EL (cell line): ENCODE measurements at regions not wholly inside any gene's neighbourhood (a gene's known extent, or its start where the extent isn't known, plus 50 kb on each side); places are given as distances from the start of the nearest gene placed in this dataset.

Source experiments
- DNase-seq: peaks from one replicate; pipeline ENCODE4 v3.0.0-alpha.2; 2016

DNA sequence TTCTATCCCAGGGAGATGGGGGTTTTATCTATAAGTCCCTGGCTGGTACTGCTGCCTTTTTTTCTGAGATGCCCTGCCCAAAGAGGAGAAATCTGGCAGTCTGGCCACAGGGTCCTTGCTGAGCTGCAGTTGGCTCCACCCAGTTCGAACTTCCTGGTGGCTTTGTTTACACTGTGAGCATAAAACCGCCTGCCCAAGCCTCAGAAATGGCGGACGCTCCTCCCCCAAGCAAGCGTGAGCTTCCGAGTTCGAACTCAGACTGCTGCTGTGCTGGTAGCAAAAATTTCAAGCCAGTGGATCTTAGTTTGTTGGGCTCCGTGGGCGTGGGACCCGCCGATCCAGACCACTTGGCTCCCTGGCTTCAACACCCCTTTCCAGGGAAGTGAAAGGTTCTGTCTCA is 126.8 kb upstream of the SUCLG2 start:
- DNase-seq, result no peak

DNA sequence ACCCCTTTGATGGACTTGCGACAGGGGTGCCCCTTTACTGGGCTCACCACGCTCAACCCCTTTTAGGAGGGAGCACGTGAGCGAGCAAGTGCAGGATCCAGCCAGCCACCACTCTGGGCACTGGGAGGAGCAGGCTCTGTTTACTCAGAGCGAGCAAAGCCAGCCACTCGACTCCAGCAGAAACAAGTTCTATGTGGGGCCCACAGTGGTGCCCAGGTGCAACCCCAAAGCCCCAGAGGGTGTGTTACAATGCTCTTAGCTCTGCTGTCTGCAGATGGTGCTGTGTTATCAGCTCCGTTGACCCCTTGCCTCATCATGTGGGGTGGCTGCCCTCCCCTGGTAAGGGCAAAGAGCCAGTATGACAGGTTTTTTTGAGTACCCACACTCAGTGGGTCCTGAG is 120.3 kb upstream of the SUCLG2 start:
- no peak for DNase-seq

DNA sequence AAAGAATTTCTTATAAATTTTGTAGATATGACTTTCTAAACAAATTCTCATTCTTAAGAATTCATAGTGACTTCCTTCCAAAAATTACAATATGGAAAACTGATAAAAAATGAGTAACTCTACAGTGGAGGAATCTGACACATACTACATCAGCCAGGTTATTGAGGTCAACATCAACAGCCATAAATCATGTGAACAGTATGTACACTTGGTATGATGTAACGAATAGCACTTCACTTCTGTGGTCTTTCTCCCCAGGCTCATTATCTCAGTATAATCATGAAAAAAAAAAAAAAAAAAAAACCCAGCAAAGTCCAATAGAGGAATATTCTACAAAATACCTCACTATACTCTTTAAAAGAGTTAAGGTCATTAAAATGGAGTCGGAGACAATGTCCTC is 111.2 kb upstream of the SUCLG2 start:
- peak; percentile 57 for DNase-seq

DNA sequence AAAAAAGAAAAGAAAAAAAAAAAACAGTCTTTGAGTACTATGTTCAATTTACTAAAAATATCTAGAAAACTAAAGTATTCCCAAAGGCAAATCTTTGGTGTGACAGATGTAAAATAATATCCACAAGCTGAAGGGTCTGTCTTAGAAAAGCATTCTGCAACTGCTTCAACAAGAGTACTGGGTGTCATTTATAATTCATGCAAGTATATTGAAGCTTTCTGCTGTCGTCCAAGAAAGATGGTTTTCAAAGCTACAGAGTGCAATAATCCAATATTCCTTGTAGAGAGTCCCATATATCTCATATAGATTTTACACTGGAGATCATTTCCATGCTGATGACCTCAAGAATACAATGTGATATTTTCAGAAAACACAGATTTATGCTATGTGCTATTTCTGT is 90.9 kb upstream of the SUCLG2 start:
- no peak for DNase-seq

DNA sequence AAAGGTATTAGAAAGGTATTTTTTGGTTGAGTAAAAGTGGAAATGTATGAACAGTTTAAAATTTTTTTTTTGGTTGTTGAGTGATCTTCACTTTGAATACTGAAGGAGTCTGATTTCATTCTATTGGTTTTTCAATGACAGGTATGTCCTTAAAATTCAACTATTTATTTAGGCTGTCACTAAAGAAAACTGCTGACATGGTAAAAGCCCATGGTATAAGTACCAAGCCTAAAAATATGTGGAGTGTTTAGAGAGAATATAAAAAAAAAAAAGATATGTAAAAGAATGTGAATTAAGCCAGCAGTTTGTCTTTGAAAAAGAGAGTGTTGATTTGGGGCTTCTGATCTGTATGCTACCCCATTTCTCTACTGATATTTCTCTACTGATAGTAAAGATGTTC is 90.3 kb upstream of the SUCLG2 start:
- no peak for DNase-seq

DNA sequence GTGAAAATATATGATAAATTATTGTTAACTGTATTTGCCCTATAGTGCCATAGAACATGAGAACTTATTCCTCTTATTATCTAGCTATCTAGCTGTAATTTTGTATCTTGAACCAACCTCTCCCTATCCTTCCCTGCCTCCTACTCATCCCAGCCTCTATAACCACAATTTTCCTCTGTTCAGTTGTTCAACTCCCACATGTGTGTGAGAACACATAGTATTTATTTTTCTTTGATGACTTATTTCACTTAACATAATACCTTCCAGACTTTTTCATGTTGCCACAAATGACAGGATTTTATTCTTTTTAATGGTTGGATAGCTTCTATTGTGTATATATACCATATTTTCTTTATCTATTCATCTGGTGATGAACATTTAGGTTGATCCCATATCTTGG is 85.4 kb upstream of the SUCLG2 start:
- DNase-seq, result peak; percentile 28

DNA sequence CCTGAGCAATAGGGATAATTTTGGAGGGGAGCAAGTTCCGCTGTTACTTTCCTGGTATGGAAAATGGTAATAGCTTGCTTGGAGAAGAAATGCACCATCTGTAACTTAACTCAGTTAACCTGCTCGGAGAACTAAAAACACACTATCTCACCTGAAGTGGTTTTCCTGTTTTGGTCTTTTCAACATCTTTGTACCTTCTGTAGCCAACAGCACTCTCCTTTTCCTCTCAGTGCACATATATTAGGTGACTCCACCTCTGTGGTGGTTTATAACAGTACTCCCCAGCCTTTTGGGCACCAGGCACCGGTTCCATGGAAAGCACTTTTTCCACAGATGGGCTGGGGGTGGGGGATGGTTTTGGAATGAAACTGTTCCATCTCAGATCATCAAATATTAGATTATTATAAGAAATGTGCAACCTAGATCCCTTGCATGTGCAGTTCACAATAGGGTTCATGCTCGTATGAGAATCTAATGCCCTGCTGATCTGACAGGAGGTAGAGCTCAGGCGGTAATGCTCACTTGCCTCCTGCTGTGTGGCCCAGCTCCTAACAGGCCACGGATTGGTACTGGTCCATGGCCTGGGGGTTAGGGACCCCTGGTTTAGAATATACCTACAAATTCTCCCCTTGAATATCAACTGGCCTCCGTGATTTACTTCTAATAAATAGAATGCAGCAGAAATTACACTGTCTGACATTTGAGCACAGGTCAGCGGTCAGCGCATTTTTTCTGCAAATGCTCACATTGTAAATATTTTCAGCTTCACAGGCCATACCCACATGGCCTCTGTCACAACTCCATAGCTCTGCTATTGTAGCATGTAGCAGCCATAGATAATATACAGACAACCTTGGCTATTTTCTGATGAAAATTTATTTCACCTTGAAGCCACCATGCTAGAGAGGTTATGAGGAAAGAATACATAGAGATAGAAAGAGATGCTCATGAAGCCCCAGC is 83.8 kb upstream of the SUCLG2 start:
- no peak for DNase-seq

DNA sequence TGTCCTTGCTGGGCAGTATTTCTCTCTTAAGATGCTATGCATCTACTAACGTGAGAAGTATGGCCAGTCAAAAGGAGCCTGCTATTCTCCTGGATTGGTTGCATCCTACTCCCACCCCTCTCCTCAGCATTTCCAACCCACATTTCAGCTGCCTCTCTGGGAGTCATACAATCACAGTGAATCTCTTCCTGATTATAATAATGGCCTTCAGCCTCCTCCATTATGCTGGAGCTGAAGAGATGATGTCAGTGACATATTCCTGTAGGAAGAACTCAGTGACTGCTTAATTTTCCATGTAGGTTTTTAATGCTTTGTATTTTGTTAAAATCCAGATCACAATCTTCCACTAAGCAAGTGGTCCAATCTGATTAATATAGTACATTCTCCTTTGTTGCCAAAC is 82.7 kb upstream of the SUCLG2 start:
- no peak for DNase-seq

DNA sequence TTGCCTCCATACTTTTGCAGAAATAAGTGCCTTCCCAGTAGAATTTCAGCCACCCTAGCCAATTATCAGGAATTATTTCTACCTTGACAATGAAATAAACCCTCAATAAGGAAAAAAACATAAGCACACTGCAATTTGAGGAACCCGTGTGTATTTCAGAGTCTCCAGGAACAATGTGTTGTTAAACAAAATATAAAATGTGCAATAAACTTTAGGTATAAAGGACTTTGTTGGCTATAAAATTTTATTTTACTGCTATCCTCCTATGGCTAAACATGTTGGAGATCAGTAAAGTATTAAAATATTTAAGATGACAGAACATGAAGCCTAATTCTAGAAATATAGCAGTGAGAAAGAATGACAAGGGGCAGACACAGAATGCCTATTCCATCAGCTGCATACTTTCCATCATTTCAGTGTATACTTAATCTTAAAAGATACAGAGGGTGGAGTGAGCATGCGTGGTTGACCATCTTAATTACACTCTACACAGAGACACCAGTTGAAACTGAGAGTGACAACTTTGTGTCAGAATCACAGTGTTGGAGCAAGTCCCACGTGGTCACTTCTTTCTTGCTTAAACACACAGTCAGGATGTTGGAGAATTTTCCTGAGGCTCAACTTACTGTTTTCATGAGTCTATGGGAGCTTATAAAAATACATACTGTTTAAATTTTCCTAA is 79.0 kb upstream of the SUCLG2 start:
- no peak for DNase-seq

DNA sequence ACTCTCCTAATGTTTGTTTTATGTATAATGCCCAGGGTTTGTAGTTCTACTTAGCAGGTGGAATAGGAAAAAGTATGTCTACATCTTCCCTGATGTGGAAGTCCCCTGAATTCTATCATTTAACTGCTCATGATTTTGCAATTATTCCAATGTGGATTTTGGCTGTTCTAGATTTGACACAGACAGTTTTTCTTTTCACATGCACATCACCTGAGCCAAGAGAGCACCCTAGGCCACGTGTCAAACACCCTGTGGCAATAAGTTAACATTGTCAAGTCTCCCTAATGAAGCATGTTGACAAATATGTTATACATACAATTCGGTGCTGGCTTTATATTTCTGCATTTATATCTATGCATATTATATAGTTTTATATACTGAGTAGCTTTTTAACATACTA is 70.0 kb upstream of the SUCLG2 start:
- no peak for DNase-seq

DNA sequence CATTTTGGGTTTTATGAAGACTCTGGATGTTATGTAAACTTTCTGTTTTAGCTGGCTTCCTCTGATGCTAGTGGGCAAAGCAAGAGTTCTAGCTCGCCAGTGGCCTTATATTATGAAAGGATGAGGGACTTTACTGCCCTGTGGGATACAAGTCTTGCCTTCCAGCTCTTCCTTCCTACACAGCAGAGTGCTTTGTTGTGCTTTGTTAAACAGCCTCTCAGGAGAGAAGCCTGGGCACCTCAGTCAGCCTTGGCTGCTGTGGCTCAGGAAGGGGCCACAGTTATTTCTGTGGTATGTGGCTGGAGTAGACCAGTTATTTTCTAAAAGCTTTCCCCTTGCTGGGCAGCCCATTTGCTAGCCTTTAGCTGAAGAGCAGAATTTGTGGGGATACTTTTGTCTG is 69.5 kb upstream of the SUCLG2 start:
- DNase-seq, result no peak

DNA sequence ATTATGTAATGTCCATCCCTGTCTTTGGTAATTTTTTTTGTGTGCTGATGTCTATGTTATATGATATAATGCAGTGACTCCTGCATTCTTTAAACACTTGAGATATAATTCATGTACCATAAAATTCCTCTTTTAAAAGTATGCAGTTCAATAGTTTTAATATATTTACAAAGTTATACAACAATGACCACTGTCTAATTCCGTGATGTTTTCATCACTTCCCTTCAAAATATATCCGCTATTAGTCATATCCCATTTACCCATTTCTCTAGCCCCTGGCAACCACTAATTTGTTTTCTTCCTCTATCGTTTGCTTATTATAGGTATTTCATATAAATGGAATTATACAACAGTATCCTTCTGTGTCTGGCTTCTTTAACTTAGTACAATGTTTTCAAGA is 64.9 kb upstream of the SUCLG2 start:
- DNase-seq, result peak; percentile 89

DNA sequence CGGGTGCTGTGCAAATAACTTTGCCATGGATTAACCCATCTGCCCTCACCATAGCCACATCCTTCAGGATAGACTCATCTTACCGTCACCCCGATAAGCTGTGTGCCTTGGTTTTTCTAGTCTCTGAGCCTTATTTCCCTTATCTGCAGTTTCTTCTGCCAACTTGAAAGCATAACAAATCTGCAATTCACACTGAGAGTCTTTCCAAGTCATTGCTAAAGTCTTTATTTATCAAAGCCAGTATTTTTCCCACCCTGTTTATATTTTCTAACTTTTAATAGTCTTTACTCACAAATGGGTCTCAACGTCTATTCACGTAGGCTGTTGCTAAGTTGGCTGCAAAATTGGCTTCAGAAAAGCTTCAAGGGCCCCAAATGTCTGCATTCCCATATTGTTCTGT is 61.6 kb upstream of the SUCLG2 start:
- DNase-seq, result no peak

DNA sequence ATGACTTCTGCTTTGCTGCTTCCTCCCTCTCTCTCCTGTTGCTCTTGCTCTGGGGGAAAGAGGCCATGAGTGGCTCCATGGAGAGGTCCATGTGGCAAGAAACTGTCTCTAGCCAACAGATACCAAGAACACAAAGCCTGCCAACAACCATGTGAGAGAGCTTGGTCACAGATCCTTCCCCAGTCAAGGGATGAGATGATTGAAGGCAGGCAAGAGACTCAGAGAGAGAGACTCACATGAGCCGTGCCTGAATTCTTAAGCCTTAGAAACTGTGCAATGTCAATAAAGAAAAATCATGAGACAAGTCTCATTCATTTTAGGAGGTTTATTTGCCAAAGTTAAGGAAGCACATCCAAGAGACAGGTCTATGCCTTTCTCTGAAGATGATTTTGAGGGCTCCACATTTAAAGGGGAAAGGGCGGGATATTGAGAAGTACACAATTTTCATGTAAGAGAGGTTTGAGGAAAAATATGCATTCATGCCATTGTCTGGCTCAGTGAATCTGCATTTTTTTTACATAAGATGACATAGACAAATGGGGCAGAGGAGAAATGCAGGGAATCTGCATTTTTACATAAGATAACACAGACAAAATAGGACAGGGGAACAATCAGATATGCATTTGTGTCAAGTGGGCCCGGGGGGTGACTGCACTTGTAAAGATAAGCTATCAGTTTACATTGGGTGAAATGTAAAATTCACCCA is 59.5 kb upstream of the SUCLG2 start:
- DNase-seq, result no peak

DNA sequence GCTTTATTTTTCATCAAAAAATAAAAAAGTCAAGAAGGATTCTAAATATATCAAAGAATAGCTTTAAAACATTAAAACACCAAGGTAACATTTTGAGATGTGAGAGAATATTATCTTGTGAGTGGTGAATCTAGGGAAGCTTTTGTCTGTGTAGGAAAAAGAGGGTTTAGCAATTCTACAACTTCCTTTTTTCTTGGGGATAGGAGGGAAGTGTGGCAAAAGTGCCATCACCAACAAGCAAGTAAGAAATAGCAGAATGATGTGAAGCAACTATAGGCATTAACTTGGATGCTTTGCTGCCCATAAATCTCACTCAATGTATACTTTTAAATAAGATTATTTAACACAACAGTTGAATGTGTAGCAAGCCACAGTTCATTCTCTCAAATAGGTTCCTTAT is 57.8 kb upstream of the SUCLG2 start:
- no peak for DNase-seq

DNA sequence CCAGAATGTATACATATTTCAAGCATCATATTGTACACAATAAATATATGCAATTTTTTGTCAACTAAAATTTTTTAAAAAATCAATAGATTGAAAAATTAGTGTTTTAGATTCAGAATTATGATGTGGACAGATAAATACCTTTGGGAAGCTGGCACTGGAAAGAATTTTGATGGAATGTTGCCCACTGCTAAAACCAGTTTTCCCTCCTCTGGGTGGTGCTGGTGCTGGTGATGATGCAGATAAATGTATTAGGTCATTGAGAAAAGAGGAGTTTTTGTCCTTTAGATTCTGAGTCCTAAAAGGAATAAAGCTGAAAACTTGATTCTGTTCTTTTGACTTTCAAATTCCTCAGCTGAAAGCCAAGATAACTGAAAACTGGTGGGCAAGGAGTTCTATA is 56.0 kb upstream of the SUCLG2 start:
- DNase-seq, result no peak

DNA sequence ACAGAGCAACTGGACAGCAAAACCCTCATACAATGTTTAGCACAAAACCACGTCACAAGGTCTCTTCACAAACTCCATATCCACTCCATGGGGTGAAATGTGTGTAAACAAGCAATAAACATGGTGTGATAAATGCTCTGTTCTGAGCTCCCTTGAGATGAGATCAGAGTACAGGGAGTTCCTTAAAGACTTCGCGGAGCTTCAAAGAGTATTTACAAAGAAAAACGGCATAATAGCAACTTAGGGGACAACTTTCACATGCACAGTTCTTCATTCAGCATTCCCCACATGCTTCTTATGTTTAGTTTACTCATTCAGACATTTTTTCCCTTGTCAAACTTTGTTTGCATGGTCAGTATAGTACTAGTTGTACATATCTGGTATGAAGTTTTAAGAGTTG is 52.5 kb upstream of the SUCLG2 start:
- no peak for DNase-seq

DNA sequence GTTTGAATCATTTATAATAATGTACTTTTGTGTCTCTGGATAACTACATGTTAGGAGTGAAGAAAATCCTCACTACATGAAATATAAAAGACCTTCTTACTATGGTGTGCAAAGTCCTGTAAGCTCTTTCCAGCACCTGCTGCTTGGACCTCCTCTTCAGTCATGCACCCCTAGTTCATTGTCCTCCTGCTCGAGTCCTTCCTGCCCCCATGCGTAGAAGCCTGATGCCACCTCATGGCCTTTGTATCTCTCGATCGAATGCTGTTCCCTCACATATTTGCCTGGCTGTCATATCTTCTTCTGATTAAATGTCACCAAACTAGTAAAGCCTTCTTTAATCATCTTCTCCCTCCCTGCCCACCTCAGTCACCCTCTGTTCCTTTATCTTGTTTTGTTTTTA is 49.9 kb upstream of the SUCLG2 start:
- DNase-seq, result no peak
